ENCODE measurements at regions not wholly inside any gene's neighbourhood (a gene's known extent, or its start where the extent isn't known, plus 50 kb on each side); places are given as distances from the start of the nearest gene placed in this dataset.

- peak in 1 of 2 donors; percentile 64 for DNase-seq (ENCODE audit: low spot score in 2 of 2)
These were observed 288.5 kb downstream of the TNS1 start for GRCh38 chr2:217714287-217714751.

GRCh38 chr2:217713395-217714286 lies 289.2 kb downstream of the TNS1 start:
- Histone ChIP-seq H3K27ac (peak overlapping the region; percentile 59 to 76), H3K4me1 (peaks cover 0 to 19% of the 10 kb centered on the region in 2 donors), H3K27me3 (no peaks in the 10 kb centered on the region), H3K4me3 (no peak overlapping the region), H3K9me3 (no peaks in the 10 kb centered on the region), H3K36me3 (no peaks in the 10 kb centered on the region)
- peak; percentile 79 to 83 for DNase-seq (ENCODE audit: low spot score in 2 of 2)
- intact Hi-C loops (cut with DNase I; ENCODE audit: low total_unique reads) = no loop called here
- peak in 2 of 3 donors; percentile 27 to 36 for TF ChIP-seq POLR2AphosphoS5 (IDR thresholded peaks at IDR 0.05)
- TF ChIP-seq POLR2A (IDR thresholded peaks at IDR 0.05) = no peak
- TF ChIP-seq CTCF (IDR thresholded peaks at IDR 0.05) = peak; percentile 90 to 97 (median 96)

More at GRCh38 chr2:217714287-217714751, 288.5 kb downstream of the TNS1 start:
- intact Hi-C loops (cut with DNase I; ENCODE audit: low total_unique reads) = no loop called here
- H3K27me3 ChIP-seq = no peaks in the 10 kb centered on the region
- no peaks in the 10 kb centered on the region for H3K9me3 ChIP-seq
- peak overlapping the region; percentile 59 to 76 for H3K27ac ChIP-seq
- TF ChIP-seq POLR2AphosphoS5 (IDR thresholded peaks at IDR 0.05) (no peak), CTCF (IDR thresholded peaks at IDR 0.05) (no peak), POLR2A (IDR thresholded peaks at IDR 0.05) (no peak)
- H3K36me3 ChIP-seq = no peaks in the 10 kb centered on the region
- H3K4me3 ChIP-seq = no peak overlapping the region
- peaks cover 0 to 18% of the 10 kb centered on the region in 2 donors for H3K4me1 ChIP-seq

GRCh38 chr2:217712431-217712830 lies 290.4 kb downstream of the TNS1 start:
- no peak overlapping the region for H3K4me3 ChIP-seq
- TF ChIP-seq POLR2A (IDR thresholded peaks at IDR 0.05) = no peak
- no peak for TF ChIP-seq CTCF (IDR thresholded peaks at IDR 0.05)
- TF ChIP-seq POLR2AphosphoS5 (IDR thresholded peaks at IDR 0.05) = no peak
- DNase-seq (ENCODE audit: low spot score in 2 of 2) = no peak
- no peaks in the 10 kb centered on the region for H3K9me3 ChIP-seq
- intact Hi-C loops (cut with DNase I; ENCODE audit: low total_unique reads) = no loop called here
- H3K27ac ChIP-seq = no peak overlapping the region
- H3K36me3 ChIP-seq = no peaks in the 10 kb centered on the region
- peaks cover 0 to 23% of the 10 kb centered on the region in 2 donors for H3K4me1 ChIP-seq
- H3K27me3 ChIP-seq = no peaks in the 10 kb centered on the region

GRCh38 chr2:217711188-217711587 lies 291.6 kb downstream of the TNS1 start:
- H3K9me3 ChIP-seq = no peaks in the 10 kb centered on the region
- H3K4me3 ChIP-seq = no peak overlapping the region
- H3K27ac ChIP-seq = no peak overlapping the region
- no peak for DNase-seq (ENCODE audit: low spot score in 2 of 2)
- intact Hi-C loops (cut with DNase I; ENCODE audit: low total_unique reads) = no loop called here
- H3K4me1 ChIP-seq = peaks cover 0 to 25% of the 10 kb centered on the region in 2 donors
- TF ChIP-seq CTCF (IDR thresholded peaks at IDR 0.05) (no peak), POLR2AphosphoS5 (IDR thresholded peaks at IDR 0.05) (no peak), POLR2A (IDR thresholded peaks at IDR 0.05) (no peak)
- H3K27me3 ChIP-seq = no peaks in the 10 kb centered on the region
- H3K36me3 ChIP-seq = no peaks in the 10 kb centered on the region

GRCh38 chr2:217710211-217710765 lies 292.5 kb downstream of the TNS1 start:
- intact Hi-C loops (cut with DNase I; ENCODE audit: low total_unique reads) = no loop called here
- H3K4me3 ChIP-seq = no peak overlapping the region
- H3K27me3 ChIP-seq = no peaks in the 10 kb centered on the region
- peaks cover 0 to 25% of the 10 kb centered on the region in 2 donors for H3K4me1 ChIP-seq
- no peak for DNase-seq (ENCODE audit: low spot score in 2 of 2)
- no peaks in the 10 kb centered on the region for H3K36me3 ChIP-seq
- H3K27ac ChIP-seq = no peak overlapping the region
- TF ChIP-seq CTCF (IDR thresholded peaks at IDR 0.05) (no peak), POLR2AphosphoS5 (IDR thresholded peaks at IDR 0.05) (no peak)
- no peaks in the 10 kb centered on the region for H3K9me3 ChIP-seq
